ENCODE measurements at regions not wholly inside any gene's neighbourhood (a gene's known extent, or its start where the extent isn't known, plus 50 kb on each side); places are given as distances from the start of the nearest gene placed in this dataset.

DNA sequence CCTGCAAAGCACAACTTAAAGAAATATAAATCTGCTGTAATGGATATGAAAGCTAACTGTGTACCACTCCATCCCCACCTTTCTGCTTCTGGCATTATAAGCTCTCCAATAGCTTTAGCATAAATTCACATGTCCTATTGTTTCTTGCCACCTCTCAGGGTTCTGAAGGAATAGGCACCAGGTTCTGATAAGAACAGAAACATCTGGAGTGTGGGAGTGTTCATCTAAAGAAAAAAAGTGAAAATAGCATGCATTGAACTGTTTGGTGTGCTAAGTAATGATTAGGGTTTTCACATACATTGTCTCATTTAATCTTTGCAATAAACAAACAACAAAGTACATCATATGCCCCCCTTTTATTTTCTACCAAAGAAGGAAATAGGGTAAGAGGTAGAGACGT, 72.3 kb downstream of the FAM76B start:
- DNase-seq = no peak

DNA sequence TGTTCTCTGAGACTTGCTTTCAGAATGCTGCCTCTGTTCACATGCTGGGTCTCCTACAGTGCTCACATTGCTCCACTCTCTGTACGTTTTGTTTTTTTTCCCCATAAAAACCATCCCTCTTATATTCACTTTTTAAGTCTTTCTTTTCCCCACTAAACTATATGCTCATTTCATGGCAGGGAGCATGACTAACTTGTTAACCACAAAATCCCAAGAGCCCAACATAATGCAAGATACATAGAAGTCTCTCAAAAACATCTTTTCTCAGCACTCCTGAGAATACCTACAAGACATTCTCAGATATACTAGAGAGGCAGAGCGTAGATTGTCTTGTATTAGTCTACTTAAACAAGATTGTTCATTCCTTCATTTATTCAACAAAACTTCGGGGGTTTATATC, 73.3 kb downstream of the FAM76B start:
- DNase-seq = no peak

GRCh38 chr11:95715777-95716241, 73.8 kb downstream of the FAM76B start:
- no peak for DNase-seq

GRCh38 chr11:95714843-95715776, 74.5 kb downstream of the FAM76B start:
- no peak for DNase-seq

DNA sequence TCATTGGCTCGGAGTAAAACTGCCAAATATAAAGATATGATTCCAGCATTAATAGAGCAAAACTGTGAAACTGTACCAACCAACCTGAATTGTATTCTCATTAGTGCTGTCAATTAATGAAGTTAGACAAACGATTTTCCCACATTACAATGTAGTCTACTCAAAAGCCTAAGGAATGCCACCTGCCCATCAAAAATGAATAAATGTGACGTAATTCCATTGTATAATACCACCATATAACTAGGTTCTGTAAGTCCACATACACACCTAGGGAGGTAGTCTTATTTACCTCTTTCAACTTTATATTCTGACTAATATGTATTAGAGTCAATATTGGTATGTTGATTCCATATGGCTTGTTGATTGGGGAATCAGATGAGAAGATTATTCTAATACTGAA, 76.2 kb downstream of the FAM76B start:
- no peak for DNase-seq

DNA sequence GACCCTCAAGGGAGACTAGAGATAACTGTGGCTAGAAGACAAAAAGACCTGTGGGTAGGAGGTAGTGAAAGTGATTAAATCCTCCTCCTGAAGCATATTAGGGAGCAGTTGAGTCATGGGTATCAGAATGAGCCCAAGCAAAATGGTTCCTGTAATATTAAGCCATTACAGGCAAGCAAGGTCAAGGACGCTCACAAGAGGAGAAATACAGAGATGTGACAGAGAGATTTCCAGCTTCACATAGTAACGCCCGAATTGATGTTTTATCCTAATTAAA, 77.7 kb downstream of the FAM76B start:
- DNase-seq = no peak

DNA sequence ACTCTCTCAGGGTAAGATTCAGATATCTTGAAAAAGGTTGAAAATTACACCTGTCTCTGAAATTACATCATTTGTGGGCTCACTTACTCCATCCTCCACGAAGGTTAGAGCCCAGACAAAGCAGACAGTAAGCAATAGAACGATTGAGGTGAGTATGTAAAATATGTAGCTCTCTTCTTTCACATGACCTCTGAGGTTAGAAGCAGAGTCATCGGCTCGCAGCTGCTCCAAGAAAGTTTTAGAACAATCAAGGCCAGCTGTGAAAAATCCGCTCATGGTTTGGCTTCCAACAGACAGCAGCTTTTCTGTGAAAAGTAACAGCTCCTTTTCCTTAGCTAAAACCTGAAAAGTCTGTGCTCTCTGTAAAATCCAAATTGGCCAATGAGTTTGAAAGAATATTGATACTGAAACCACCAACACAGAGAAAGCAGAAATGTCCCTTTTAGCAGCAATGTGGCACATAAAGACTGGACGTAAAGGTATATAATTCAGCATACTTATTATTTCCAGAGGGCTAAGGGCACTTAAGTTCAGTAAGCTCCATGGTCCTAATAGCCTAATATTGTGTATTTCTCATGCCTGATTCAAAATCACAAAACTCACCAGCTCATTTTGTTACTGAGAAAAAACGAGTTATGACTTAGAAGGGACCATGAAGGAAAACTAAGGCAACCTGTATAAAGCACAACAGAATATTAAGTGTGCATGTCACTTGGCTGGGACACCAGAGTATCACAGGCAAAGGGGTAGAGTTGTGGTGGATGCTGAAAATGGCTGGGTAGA, 78.2 kb downstream of the FAM76B start:
- DNase-seq = no peak

DNA sequence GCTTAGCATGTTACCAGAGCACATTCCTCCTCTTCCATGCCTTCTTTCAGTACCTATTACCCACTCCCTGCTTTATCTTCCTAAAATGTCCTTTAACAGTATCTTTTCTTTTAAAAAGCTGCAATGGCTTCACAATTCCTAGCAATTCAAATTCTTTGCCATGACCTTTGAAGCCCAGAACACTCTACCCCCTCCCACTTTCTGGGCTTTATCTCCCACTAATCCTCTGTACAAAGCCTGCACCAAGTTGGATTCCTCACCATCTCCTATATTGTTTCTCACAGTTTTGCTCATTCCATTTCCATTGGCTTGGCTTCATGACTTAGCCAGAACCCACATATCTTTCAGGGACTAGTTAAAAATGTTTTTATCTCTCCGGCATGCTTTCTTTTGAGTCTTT, 80.9 kb downstream of the FAM76B start:
- no peak for DNase-seq

- no peak for DNase-seq
Observed at GRCh38 chr11:95706974-95707387, 82.6 kb downstream of the FAM76B start.

- DNase-seq = no peak
Observed at GRCh38 chr11:95705485-95706124, 84.0 kb downstream of the FAM76B start.

DNA sequence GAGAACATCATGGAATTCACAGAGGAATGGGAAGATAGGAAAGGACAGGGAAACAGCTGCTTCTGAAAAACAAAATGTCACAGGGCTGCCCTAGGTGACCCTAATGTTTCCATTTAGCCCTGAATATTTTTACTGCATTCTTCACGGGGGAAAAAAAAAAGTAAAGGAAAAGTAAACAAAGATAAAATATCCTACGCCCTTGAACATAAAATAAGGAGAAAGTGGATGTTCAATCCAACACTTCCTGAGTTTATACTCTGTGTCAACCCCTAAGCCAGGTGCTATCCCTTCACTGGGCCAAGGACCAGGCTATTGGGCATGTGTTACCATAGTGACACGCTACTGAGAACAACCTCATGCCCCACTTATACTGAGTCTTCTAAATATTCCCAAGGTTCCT, 84.7 kb downstream of the FAM76B start:
- DNase-seq = no peak

- no peak for DNase-seq
Observed at GRCh38 chr11:95703049-95703448, 86.5 kb downstream of the FAM76B start.

- no peak for DNase-seq
Observed at GRCh38 chr11:95702526-95702925, 87.1 kb downstream of the FAM76B start.

DNA sequence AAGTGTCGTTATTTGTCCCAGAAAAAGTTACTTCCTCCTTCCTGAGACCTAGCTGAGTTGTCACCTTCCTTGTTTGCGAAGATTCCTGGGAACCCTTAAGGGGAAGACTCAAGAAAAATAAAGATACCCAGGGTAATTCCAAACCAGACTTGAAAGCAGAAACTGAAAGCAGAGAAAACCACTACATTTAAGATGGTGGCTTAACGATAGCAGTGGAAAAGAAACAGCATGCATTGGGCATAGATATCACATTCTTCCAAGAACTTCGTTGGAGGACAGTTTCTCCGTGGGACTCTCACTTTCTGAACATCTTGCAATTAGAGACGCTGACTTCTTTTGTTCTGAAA, 89.1 kb downstream of the FAM76B start:
- DNase-seq = no peak

GRCh38 chr11:95699631-95700470, 89.7 kb downstream of the FAM76B start:
- DNase-seq = no peak

DNA sequence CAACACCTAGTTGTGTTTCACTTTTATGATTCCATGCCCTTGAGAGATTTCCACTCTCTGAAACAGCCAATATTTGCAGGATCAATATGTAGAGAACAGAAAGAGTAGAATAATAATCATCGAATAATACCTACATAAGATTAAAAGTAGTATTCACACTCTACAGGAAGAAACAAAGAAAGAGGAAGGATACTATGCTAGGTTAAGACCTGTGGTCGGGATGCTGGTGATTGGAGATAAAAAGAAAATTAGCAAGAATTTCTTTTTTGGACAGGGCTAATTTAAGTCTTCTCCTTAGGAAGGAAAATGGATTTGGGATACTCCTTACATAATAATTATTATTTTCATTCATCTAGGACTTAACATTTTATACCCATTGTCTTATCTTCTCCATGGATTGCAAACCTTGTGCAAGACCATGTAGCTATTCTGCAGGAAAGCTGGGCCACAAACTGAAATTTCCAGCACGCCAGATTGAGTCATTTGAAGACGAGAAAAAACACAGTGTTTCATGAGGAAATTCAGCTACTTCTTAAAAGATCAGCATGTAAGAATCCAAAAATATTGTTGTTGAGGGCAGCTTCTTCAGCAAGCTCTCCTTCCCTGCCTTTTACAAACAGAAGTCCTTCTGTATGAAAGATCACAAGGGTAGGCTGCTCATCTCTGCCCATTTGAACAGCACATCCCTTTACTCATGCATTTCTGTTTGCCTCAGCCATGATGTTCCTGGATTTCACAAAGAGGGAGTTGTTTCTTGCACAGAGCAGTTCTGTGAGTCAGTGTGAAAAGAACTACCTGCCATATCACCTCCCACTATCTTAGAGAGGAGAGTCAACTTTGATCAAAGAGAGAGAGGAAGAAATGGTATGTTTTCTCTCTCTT, 90.7 kb downstream of the FAM76B start:
- peak; percentile 12 for DNase-seq

DNA sequence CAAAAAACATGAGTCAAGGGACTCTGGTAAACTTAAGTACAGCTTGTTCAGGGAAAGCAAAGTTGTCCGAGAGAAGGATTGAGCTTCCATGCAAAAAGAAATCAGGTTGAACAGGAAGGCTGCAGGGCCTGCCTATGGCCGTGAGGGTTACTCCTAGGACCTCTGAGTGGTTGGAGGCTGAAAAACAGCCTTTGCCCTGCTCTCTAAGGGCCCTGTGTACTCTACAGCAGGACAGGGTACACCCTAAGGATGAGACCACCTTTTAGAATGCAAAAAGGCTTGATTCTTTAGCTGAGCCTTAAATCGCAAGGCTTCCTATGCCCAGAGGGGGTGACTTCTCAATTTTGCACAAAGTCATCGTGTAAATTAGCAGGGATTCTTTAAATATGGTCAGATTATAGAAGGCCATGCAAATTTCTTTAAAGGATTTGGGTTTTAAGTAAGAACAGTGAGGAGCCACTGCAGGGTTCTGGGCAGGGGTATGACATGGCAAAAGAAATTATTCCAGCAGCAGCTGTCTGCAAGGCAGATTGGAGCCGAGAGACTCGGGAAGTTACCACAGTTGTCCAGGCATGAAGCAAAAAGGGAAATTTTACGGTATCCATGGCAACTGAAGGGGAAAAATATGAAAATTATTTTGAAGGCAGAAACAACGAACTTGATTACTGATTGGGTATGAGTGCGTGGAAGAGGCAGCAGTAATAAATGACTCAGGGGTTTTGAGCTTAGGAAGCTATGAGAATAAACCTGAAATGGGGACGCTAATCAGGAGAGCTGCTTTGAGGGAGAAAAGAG, 91.8 kb downstream of the FAM76B start:
- no peak for DNase-seq

GRCh38 chr11:95695181-95695580, 94.4 kb downstream of the FAM76B start:
- DNase-seq = no peak

DNA sequence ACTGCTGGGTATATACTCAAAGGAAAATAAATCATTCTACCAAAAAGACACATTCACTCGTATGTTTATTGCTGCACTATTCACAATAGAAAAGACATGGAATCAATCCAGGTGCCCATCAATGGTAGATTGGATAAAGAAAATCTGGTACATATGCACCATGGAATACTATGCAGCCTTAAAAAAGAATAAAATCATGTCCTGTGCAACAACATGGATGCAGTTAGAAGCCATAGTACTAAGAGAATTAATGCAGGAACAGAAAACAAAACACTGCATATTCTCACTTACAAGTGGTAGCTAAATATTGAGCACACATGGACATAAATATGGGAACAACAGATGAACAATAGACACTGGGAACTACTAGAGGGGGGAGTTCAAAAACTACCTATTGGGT, 96.3 kb downstream of the FAM76B start:
- DNase-seq = no peak

DNA sequence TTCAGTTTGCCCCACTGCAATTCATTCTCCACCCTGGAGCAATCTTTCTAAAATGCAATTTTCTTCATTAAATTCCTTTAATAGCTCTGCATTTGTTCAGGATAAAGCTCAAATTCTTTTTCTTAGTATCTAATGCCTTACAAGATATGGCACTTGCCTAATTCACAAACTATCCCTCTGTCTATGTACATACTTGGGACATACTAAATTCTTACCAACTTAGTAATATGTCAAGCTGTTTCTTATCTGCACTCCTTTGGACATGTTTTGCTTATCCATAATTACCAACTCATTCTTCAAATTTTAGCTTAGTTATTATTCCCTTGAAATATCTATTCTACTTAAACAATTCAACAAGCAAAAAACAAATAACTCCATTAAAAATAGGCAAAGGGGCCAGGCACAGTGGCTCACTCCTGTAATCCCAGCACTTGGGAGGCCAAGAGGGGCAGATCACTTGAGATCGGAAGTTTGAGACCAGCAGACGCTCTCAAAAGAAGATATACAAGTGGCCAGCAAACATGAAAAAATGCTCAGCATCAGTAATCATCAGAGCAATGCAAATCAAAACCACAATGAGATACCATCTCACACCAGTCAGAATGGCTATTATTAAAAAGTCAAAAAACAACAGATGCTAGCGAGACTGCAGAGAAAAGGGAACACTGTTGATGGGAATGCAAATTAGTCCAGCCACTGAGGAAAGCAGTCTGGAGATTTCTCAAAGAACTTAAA, 96.9 kb downstream of the FAM76B start:
- no peak for DNase-seq

All from GF-D8 (cell line).